ENCODE measurements at regions not wholly inside any gene's neighbourhood (a gene's known extent, or its start where the extent isn't known, plus 50 kb on each side); places are given as distances from the start of the nearest gene placed in this dataset.

GRCh38 chr6:105987516-105987915 is 98.6 kb upstream of the PRDM1 start:
- no peak overlapping the region for H3K4me3 ChIP-seq
- H3K27me3 ChIP-seq, result peaks cover 80% of the 10 kb centered on the region
- TF ChIP-seq EP300 (IDR thresholded peaks at IDR 0.05; ENCODE audit: low read depth) (no peak), CTCF (IDR thresholded peaks at IDR 0.05) (no peak), POLR2A (IDR thresholded peaks at IDR 0.05) (no peak), POLR2AphosphoS5 (IDR thresholded peaks at IDR 0.05) (no peak)
- peaks cover 9 to 37% (median 18%) of the 10 kb centered on the region in 4 donors for H3K4me1 ChIP-seq
- H3K27ac ChIP-seq, result no peak overlapping the region
- H3K36me3 ChIP-seq, result no peaks in the 10 kb centered on the region
- no peak for DNase-seq
- no peaks in the 10 kb centered on the region for H3K9me3 ChIP-seq
- in situ Hi-C loops (cut with MboI; ENCODE audit: low pct_ligation_motif_present in 1 of 4, low pct_unique_long_range_greater_than_20kb in 1 of 4, low sequenced_read_pairs in 3 of 4) (no loop called here), intact Hi-C loops (cut with DNase I; ENCODE audit: low total_unique reads) (no loop called here)
- 75 to 94% methylated on average over 1 of the region's 1 CpG for WGBS, 2 donors (ENCODE audit: low coverage in 1 of 2)

- in situ Hi-C loops (cut with MboI; ENCODE audit: low pct_ligation_motif_present in 1 of 4, low pct_unique_long_range_greater_than_20kb in 1 of 4, low sequenced_read_pairs in 3 of 4), result no loop called here
- WGBS, 2 donors (ENCODE audit: low coverage in 1 of 2), result 36 to 78% methylated on average over 1 of the region's 1 CpG
- intact Hi-C loops (cut with DNase I; ENCODE audit: low total_unique reads), result no loop called here
- H3K4me3 ChIP-seq, result no peak overlapping the region
- no peaks in the 10 kb centered on the region for H3K9me3 ChIP-seq
- H3K36me3 ChIP-seq, result no peaks in the 10 kb centered on the region
- TF ChIP-seq POLR2AphosphoS5 (IDR thresholded peaks at IDR 0.05) (no peak), POLR2A (IDR thresholded peaks at IDR 0.05) (no peak), EP300 (IDR thresholded peaks at IDR 0.05; ENCODE audit: low read depth) (no peak), CTCF (IDR thresholded peaks at IDR 0.05) (no peak)
- H3K27ac ChIP-seq, result no peak overlapping the region
- H3K4me1 ChIP-seq, result peaks cover 9 to 34% (median 16%) of the 10 kb centered on the region in 4 donors
- DNase-seq, result no peak
- peaks cover 82% of the 10 kb centered on the region for H3K27me3 ChIP-seq
Observed at GRCh38 chr6:105986998-105987397, 99.1 kb upstream of the PRDM1 start.

DNA sequence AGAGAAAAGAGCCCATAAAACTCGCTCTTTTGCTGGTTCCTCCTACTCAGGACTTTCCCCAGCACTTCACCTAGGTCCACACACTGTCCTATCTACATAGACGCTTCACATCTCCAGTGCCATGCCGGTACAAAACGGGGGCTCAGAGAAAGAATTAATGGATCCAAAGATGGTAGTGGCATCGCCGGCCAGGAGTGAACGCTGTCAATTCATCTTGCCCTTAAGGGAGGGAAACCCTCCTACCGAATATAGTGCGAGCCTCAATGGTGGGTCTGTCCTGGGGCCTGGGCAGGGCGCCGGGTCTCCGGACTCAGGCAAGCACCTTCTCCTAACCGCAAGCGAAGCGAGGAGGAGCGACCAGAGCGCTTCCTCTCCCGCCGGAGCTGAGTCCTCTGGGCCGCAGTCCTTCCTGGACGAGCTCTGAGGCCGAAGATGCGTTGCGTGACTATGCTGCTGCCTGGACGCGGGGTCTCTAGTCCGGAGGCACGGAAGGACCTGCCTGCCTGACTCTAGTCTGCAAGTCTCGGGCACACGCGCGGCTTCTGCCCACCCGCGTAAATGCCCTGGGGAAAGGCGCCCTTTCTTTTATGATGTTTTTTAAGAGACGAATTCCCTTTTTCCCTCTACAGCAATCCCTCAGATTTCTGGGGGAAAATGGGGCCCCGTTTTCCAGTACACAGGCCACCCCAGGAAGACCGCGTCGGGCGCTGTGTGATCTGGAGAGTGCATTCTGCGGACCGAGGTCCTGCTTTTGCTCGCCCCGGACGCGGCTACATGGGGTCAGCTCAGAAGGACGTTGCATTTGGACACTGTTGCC is 100.1 kb upstream of the PRDM1 start:
- H3K4me3 ChIP-seq, result peak overlapping the region in 1 of 4 donors; percentile 10
- intact Hi-C loops (cut with DNase I; ENCODE audit: low total_unique reads) (no loop called here), in situ Hi-C loops (cut with MboI; ENCODE audit: low pct_ligation_motif_present in 1 of 4, low pct_unique_long_range_greater_than_20kb in 1 of 4, low sequenced_read_pairs in 3 of 4) (no loop called here)
- peak; percentile 26 for DNase-seq
- 44 to 69% methylated on average over 5 to 48 of the region's 48 CpGs for WGBS, 2 donors (ENCODE audit: low coverage in 1 of 2)
- H3K4me1 ChIP-seq, result peaks cover 9 to 34% (median 16%) of the 10 kb centered on the region in 4 donors
- H3K36me3 ChIP-seq, result no peaks in the 10 kb centered on the region
- no peak for TF ChIP-seq EP300 (IDR thresholded peaks at IDR 0.05; ENCODE audit: low read depth)
- no peak for TF ChIP-seq POLR2A (IDR thresholded peaks at IDR 0.05)
- no peak for TF ChIP-seq CTCF (IDR thresholded peaks at IDR 0.05)
- TF ChIP-seq POLR2AphosphoS5 (IDR thresholded peaks at IDR 0.05), result no peak
- H3K27ac ChIP-seq, result peak overlapping the region in 1 of 4 donors; percentile 21
- no peaks in the 10 kb centered on the region for H3K9me3 ChIP-seq
- peaks cover 81% of the 10 kb centered on the region for H3K27me3 ChIP-seq

DNA sequence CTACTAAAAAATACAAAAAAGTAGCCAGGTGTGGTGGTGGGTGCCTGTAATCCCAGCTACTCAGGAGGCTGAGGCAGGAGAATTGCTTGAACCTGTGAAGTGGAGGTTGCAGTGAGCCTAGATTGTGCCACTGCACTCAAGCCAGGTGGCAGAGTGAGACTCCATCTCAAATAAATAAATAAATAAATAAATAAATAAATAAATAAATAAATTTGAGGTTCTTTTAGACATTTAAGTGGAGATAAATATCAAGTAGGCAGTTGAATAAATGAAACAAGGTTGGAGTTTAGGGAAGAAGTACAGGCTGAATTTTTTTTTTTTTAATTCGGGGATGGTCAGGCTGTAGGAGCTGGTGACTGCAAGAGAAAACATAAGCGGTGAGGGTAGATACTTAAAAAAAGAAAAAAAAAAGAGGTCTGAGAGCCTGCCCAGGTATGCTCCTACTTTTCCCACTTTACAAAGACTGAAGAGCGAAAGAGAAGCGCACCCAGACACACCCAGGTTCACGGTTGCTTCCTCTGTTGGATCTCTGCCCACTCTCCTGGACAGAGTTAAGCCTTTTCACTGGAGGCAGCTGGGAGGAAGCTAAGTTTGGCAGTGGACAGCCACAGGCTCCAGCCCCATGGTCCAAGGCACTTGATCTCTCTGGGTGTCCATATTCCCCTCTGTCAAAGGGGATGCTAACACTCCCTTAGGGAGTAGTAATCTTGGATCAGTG is 100.9 kb upstream of the PRDM1 start:
- TF ChIP-seq CTCF (IDR thresholded peaks at IDR 0.05) (no peak), EP300 (IDR thresholded peaks at IDR 0.05; ENCODE audit: low read depth) (no peak), POLR2AphosphoS5 (IDR thresholded peaks at IDR 0.05) (no peak), POLR2A (IDR thresholded peaks at IDR 0.05) (no peak)
- peaks cover 9 to 35% (median 16%) of the 10 kb centered on the region in 4 donors for H3K4me1 ChIP-seq
- H3K36me3 ChIP-seq, result no peaks in the 10 kb centered on the region
- in situ Hi-C loops (cut with MboI; ENCODE audit: low pct_ligation_motif_present in 1 of 4, low pct_unique_long_range_greater_than_20kb in 1 of 4, low sequenced_read_pairs in 3 of 4) (no loop called here), intact Hi-C loops (cut with DNase I; ENCODE audit: low total_unique reads) (no loop called here)
- no peaks in the 10 kb centered on the region for H3K9me3 ChIP-seq
- peak; percentile 63 for DNase-seq
- 35 to 36% methylated on average over 2 to 5 of the region's 5 CpGs for WGBS, 2 donors (ENCODE audit: low coverage in 1 of 2)
- no peak overlapping the region for H3K4me3 ChIP-seq
- H3K27me3 ChIP-seq, result peaks cover 79% of the 10 kb centered on the region
- H3K27ac ChIP-seq, result peak overlapping the region in 1 of 4 donors; percentile 21

Data from transverse colon (tissue), 4 donors.